ENCODE measurements at regions not wholly inside any gene's neighbourhood (a gene's known extent, or its start where the extent isn't known, plus 50 kb on each side); places are given as distances from the start of the nearest gene placed in this dataset.

GRCh38 chr9:12956261-12956660, 181.4 kb downstream of the LURAP1L start:
- no peak for DNase-seq (ENCODE audit: low spot score)
- peaks cover 2% of the 10 kb centered on the region for H3K36me3 Mint-ChIP-seq
- H3K27ac ChIP-seq: no peak overlapping the region

DNA sequence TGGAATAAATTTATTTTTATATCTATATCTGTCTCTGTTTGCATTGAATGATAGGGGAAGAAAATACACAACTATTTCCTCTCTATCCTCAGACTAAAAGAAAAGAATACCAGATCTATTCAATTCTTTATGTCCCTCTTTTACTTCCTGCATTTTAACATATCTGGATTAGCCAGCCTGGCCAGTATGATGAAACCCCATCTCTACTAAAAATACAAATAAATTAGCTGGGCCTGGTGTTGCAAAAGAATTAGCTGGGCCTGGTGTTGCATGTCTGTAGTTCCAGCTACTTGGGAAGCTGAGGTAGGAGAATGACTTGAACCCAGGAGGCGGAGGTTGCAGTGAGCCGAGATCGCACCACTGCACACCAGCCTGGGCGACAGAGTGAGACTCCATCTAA, 182.0 kb downstream of the LURAP1L start:
- no peaks in the 10 kb centered on the region for H3K36me3 ChIP-seq
- no peak for DNase-seq (ENCODE audit: low spot score)
- no peaks in the 10 kb centered on the region for H4K20me1 ChIP-seq (ENCODE audit: low read depth)
- Mint-ChIP-seq H3K4me3 (no peak overlapping the region), H3K9me3 (peaks cover 6% of the 10 kb centered on the region), H3K27me3 (ENCODE audit: insufficient read depth, low read depth) (peaks cover 5% of the 10 kb centered on the region), H3K4me1 (peaks cover 5% of the 10 kb centered on the region), H3K36me3 (peaks cover 2% of the 10 kb centered on the region), H3K27ac (no peak overlapping the region)
- H3K79me2 ChIP-seq (ENCODE audit: low read depth): no peaks in the 10 kb centered on the region
- H3K27ac ChIP-seq: no peak overlapping the region
- no peak overlapping the region for H3K9ac ChIP-seq
- no peak overlapping the region for H3K4me3 ChIP-seq
- no peak for TF ChIP-seq EZH2 (IDR thresholded peaks at IDR 0.05)
- TF ChIP-seq CTCF (IDR thresholded peaks at IDR 0.05): no peak
- no peak for TF ChIP-seq EZH2phosphoT487 (IDR thresholded peaks at IDR 0.05)
- H3K9me3 ChIP-seq (ENCODE audit: low read depth): no peaks in the 10 kb centered on the region
- no peak overlapping the region for H3K4me2 ChIP-seq
- no peaks in the 10 kb centered on the region for H3K27me3 ChIP-seq
- H3F3A ChIP-seq (ENCODE audit: low read depth): no peaks in the 10 kb centered on the region
- H2AFZ ChIP-seq (replicated peaks): no peak overlapping the region
- no peaks in the 10 kb centered on the region for H3K4me1 ChIP-seq

More at GRCh38 chr9:12956261-12956660, 181.4 kb downstream of the LURAP1L start:
- H2AFZ ChIP-seq (replicated peaks): peak overlapping the region; percentile 34
- H3K9ac ChIP-seq: no peak overlapping the region
- Mint-ChIP-seq H3K9me3 (peaks cover 6% of the 10 kb centered on the region), H3K4me1 (peaks cover 5% of the 10 kb centered on the region), H3K27me3 (ENCODE audit: insufficient read depth, low read depth) (peaks cover 5% of the 10 kb centered on the region), H3K27ac (no peak overlapping the region), H3K4me3 (no peak overlapping the region)
- H3K4me2 ChIP-seq: no peak overlapping the region
- H3K4me1 ChIP-seq: no peaks in the 10 kb centered on the region
- no peaks in the 10 kb centered on the region for H4K20me1 ChIP-seq (ENCODE audit: low read depth)
- TF ChIP-seq EZH2 (IDR thresholded peaks at IDR 0.05): no peak
- no peak for TF ChIP-seq CTCF (IDR thresholded peaks at IDR 0.05)
- no peak for TF ChIP-seq EZH2phosphoT487 (IDR thresholded peaks at IDR 0.05)
- no peak overlapping the region for H3K4me3 ChIP-seq
- H3F3A ChIP-seq (ENCODE audit: low read depth): no peaks in the 10 kb centered on the region
- H3K79me2 ChIP-seq (ENCODE audit: low read depth): no peaks in the 10 kb centered on the region
- no peaks in the 10 kb centered on the region for H3K9me3 ChIP-seq (ENCODE audit: low read depth)
- no peaks in the 10 kb centered on the region for H3K27me3 ChIP-seq
- H3K36me3 ChIP-seq: no peaks in the 10 kb centered on the region

GRCh38 chr9:12958279-12958678, 183.5 kb downstream of the LURAP1L start:
- no peaks in the 10 kb centered on the region for H3K9me3 ChIP-seq (ENCODE audit: low read depth)
- H4K20me1 ChIP-seq (ENCODE audit: low read depth): no peaks in the 10 kb centered on the region
- Mint-ChIP-seq H3K27me3 (ENCODE audit: insufficient read depth, low read depth) (peaks cover 5% of the 10 kb centered on the region), H3K4me1 (peaks cover 5% of the 10 kb centered on the region), H3K9me3 (peaks cover 6% of the 10 kb centered on the region), H3K4me3 (no peak overlapping the region), H3K36me3 (peaks cover 2% of the 10 kb centered on the region), H3K27ac (no peak overlapping the region)
- no peak overlapping the region for H3K27ac ChIP-seq
- no peaks in the 10 kb centered on the region for H3K27me3 ChIP-seq
- no peaks in the 10 kb centered on the region for H3K36me3 ChIP-seq
- no peak overlapping the region for H3K4me2 ChIP-seq
- no peaks in the 10 kb centered on the region for H3F3A ChIP-seq (ENCODE audit: low read depth)
- no peak overlapping the region for H3K9ac ChIP-seq
- no peak overlapping the region for H2AFZ ChIP-seq (replicated peaks)
- no peaks in the 10 kb centered on the region for H3K4me1 ChIP-seq
- DNase-seq (ENCODE audit: low spot score): no peak
- H3K4me3 ChIP-seq: no peak overlapping the region
- no peaks in the 10 kb centered on the region for H3K79me2 ChIP-seq (ENCODE audit: low read depth)
- TF ChIP-seq EZH2 (IDR thresholded peaks at IDR 0.05) (no peak), CTCF (IDR thresholded peaks at IDR 0.05) (no peak), EZH2phosphoT487 (IDR thresholded peaks at IDR 0.05) (no peak)
